MM.1S (cell line): ENCODE measurements at regions not wholly inside any gene's neighbourhood (a gene's known extent, or its start where the extent isn't known, plus 50 kb on each side); places are given as distances from the start of the nearest gene placed in this dataset.

ENCODE experiments used
- DNase-seq: peaks from one replicate; pipeline ENCODE4 v3.0.0-alpha.2; 2015
- H2AFZ ChIP-seq: fragments of 300-600 bp; sonication (generic); 2 replicates; pipeline ENCODE4 v1.6.0; 2016; ENCODE audit warnings: antibody characterized with exemption, low read length
- H3F3A ChIP-seq: fragments of 300-600 bp; sonication (generic); 2 replicates; pipeline ENCODE4 v1.6.1; 2016; ENCODE audit warnings: mild to moderate bottlenecking, antibody characterized with exemption, low read length, moderate library complexity, mixed read lengths; ENCODE audit not compliant: insufficient read depth
- H3K27ac ChIP-seq: fragments of 300-600 bp; sonication (generic); 2 replicates; pipeline ENCODE4 v1.5.1; 2016; ENCODE audit warnings: mild to moderate bottlenecking, low read length
- H3K27me3 ChIP-seq: fragments of 300-600 bp; sonication (generic); replicated peaks from 2 replicates; pipeline ENCODE4 v1.6.0; 2016; ENCODE audit warnings: low read length; ENCODE audit not compliant: insufficient read depth
- H3K36me3 ChIP-seq: fragments of 300-600 bp; sonication (generic); replicated peaks from 2 replicates; pipeline ENCODE4 v1.6.1; 2016; ENCODE audit warnings: mild to moderate bottlenecking, low read length, mixed read lengths; ENCODE audit not compliant: insufficient read depth
- H3K4me1 ChIP-seq: fragments of 300-600 bp; sonication (generic); 2 replicates; pipeline ENCODE4 v1.6.1; 2016; ENCODE audit warnings: low read length, mixed read lengths
- H3K4me2 ChIP-seq: fragments of 300-600 bp; sonication (generic); 2 replicates; pipeline ENCODE4 v1.6.0; 2016; ENCODE audit warnings: low read depth, low read length
- H3K4me3 ChIP-seq: fragments of 300-600 bp; sonication (generic); 2 replicates; pipeline ENCODE4 v1.5.1; 2016; ENCODE audit warnings: low read length, mixed read lengths
- H3K79me2 ChIP-seq: fragments of 300-600 bp; sonication (generic); 2 replicates; pipeline ENCODE4 v1.6.1; 2016; ENCODE audit warnings: mixed run types, low read length, mixed read lengths
- H3K9ac ChIP-seq: fragments of 300-600 bp; sonication (generic); 2 replicates; pipeline ENCODE4 v1.6.1; 2016; ENCODE audit warnings: low read length, mixed read lengths
- H3K9me2 ChIP-seq: fragments of 300-600 bp; sonication (generic); replicated peaks from 2 replicates; pipeline ENCODE4 v1.6.1; 2016; ENCODE audit warnings: mild to moderate bottlenecking, low read length, mixed read lengths; ENCODE audit not compliant: insufficient read depth
- H3K9me3 ChIP-seq: fragments of 300-600 bp; sonication (generic); replicated peaks from 2 replicates; pipeline ENCODE4 v1.6.1; 2016; ENCODE audit warnings: mild to moderate bottlenecking, low read length, mixed read lengths; ENCODE audit not compliant: insufficient read depth
- H4K20me1 ChIP-seq: fragments of 300-600 bp; sonication (generic); 2 replicates; pipeline ENCODE4 v1.6.1; 2016; ENCODE audit warnings: mild to moderate bottlenecking, low read length, moderate library complexity, mixed read lengths; ENCODE audit not compliant: insufficient read depth
- CTCF ChIP-seq: fragments of 300-600 bp; sonication (generic); IDR thresholded peaks from 2 replicates; pipeline ENCODE4 v1.5.1; 2016; ENCODE audit warnings: antibody characterized with exemption, low read length, mixed read lengths
- EZH2 ChIP-seq: fragments of 300-600 bp; sonication (generic); optimal IDR thresholded peaks from 2 replicates; pipeline ENCODE3; 2017; ENCODE audit warnings: low read depth, mild to moderate bottlenecking, antibody characterized with exemption, low read length, mixed read lengths
- EZH2phosphoT487 ChIP-seq: fragments of 300-600 bp; sonication (generic); IDR thresholded peaks from 2 replicates; pipeline ENCODE4 v1.6.1; 2018; ENCODE audit warnings: antibody characterized with exemption, low read length

- H3K4me2 ChIP-seq, result no peak overlapping the region
- no peak overlapping the region for H3K27ac ChIP-seq
- H3K4me1 ChIP-seq, result no peaks in the 10 kb centered on the region
- no peaks in the 10 kb centered on the region for H3K79me2 ChIP-seq
- DNase-seq, result no peak
- H3K9ac ChIP-seq, result no peak overlapping the region
- H3F3A ChIP-seq, result no peaks in the 10 kb centered on the region
- no peaks in the 10 kb centered on the region for H3K27me3 ChIP-seq
- H3K9me3 ChIP-seq, result no peaks in the 10 kb centered on the region
- no peaks in the 10 kb centered on the region for H4K20me1 ChIP-seq
- H3K36me3 ChIP-seq, result no peaks in the 10 kb centered on the region
- H3K9me2 ChIP-seq, result no peaks in the 10 kb centered on the region
- no peak overlapping the region for H2AFZ ChIP-seq
- no peak for TF ChIP-seq EZH2
- no peak for TF ChIP-seq EZH2phosphoT487
- TF ChIP-seq CTCF, result no peak
- no peak overlapping the region for H3K4me3 ChIP-seq
These were observed 444.0 kb downstream of the AACS start for GRCh38 chr12:125509195-125509594.

- Histone ChIP-seq H3K4me3 (no peak overlapping the region), H3K9me2 (no peaks in the 10 kb centered on the region), H3K27ac (no peak overlapping the region), H3K4me1 (no peaks in the 10 kb centered on the region), H3K9me3 (no peaks in the 10 kb centered on the region), H3K79me2 (no peaks in the 10 kb centered on the region), H3K4me2 (no peak overlapping the region), H3K9ac (no peak overlapping the region), H3F3A (no peaks in the 10 kb centered on the region), H4K20me1 (no peaks in the 10 kb centered on the region), H2AFZ (no peak overlapping the region), H3K36me3 (no peaks in the 10 kb centered on the region), H3K27me3 (no peaks in the 10 kb centered on the region)
- peak; percentile 23 for DNase-seq
- TF ChIP-seq EZH2 (no peak), CTCF (no peak), EZH2phosphoT487 (no peak)
These were observed 447.5 kb downstream of the AACS start for GRCh38 chr12:125512541-125513298.

- H3K4me2 ChIP-seq, result no peak overlapping the region
- no peaks in the 10 kb centered on the region for H4K20me1 ChIP-seq
- TF ChIP-seq CTCF (no peak), EZH2phosphoT487 (no peak), EZH2 (no peak)
- no peaks in the 10 kb centered on the region for H3K9me2 ChIP-seq
- no peaks in the 10 kb centered on the region for H3K27me3 ChIP-seq
- no peaks in the 10 kb centered on the region for H3K79me2 ChIP-seq
- no peak for DNase-seq
- H3K27ac ChIP-seq, result no peak overlapping the region
- no peaks in the 10 kb centered on the region for H3F3A ChIP-seq
- no peaks in the 10 kb centered on the region for H3K4me1 ChIP-seq
- no peak overlapping the region for H3K4me3 ChIP-seq
- H3K36me3 ChIP-seq, result no peaks in the 10 kb centered on the region
- no peaks in the 10 kb centered on the region for H3K9me3 ChIP-seq
- H3K9ac ChIP-seq, result no peak overlapping the region
- H2AFZ ChIP-seq, result no peak overlapping the region
These were observed 450.7 kb downstream of the AACS start for GRCh38 chr12:125515887-125516286.
